ENCODE measurements at regions not wholly inside any gene's neighbourhood (a gene's known extent, or its start where the extent isn't known, plus 50 kb on each side); places are given as distances from the start of the nearest gene placed in this dataset.
A peak's percentile ranks its signal among the peaks of the same experiment; 100 is the strongest.

GRCh38 chr10:78314651-78315050, 281.0 kb downstream of the RPS24 start:
- no peaks in the 10 kb centered on the region for H3K36me3 ChIP-seq (ENCODE audit: control insufficient read depth in 3 of 3, insufficient read depth in 3 of 3, low read length in 3 of 3)
- no peak overlapping the region for H3K4me3 ChIP-seq (ENCODE audit: low read length in 3 of 3)
- H3K9me3 ChIP-seq (ENCODE audit: control insufficient read depth in 3 of 3, low read length in 3 of 3), result no peaks in the 10 kb centered on the region
- peaks cover 19 to 28% (median 25%) of the 10 kb centered on the region in 3 donors for H3K4me1 ChIP-seq (ENCODE audit: control insufficient read depth in 3 of 3, insufficient read depth in 3 of 3, low read length in 3 of 3)
- no peak overlapping the region for H3K9ac ChIP-seq (ENCODE audit: low read depth in 1 of 3, low read length in 3 of 3)
- no peaks in the 10 kb centered on the region for H3K27me3 ChIP-seq (ENCODE audit: control insufficient read depth in 3 of 3, insufficient read depth in 3 of 3, low read length in 3 of 3)
- no peak overlapping the region for H3K27ac ChIP-seq (ENCODE audit: low read depth, low read length)

GRCh38 chr10:78316451-78316931, 282.8 kb downstream of the RPS24 start:
- Histone ChIP-seq H3K4me1 (ENCODE audit: control insufficient read depth in 3 of 3, insufficient read depth in 3 of 3, low read length in 3 of 3) (peaks cover 19 to 28% (median 25%) of the 10 kb centered on the region in 3 donors), H3K27ac (ENCODE audit: low read depth, low read length) (peak overlapping the region; percentile 37), H3K9ac (ENCODE audit: low read depth in 1 of 3, low read length in 3 of 3) (no peak overlapping the region), H3K36me3 (ENCODE audit: control insufficient read depth in 3 of 3, insufficient read depth in 3 of 3, low read length in 3 of 3) (no peaks in the 10 kb centered on the region), H3K9me3 (ENCODE audit: control insufficient read depth in 3 of 3, low read length in 3 of 3) (no peaks in the 10 kb centered on the region), H3K27me3 (ENCODE audit: control insufficient read depth in 3 of 3, insufficient read depth in 3 of 3, low read length in 3 of 3) (no peaks in the 10 kb centered on the region), H3K4me3 (ENCODE audit: low read length in 3 of 3) (no peak overlapping the region)

- Histone ChIP-seq H3K4me1 (ENCODE audit: control insufficient read depth in 3 of 3, insufficient read depth in 3 of 3, low read length in 3 of 3) (peaks cover 19 to 28% (median 25%) of the 10 kb centered on the region in 3 donors), H3K9me3 (ENCODE audit: control insufficient read depth in 3 of 3, low read length in 3 of 3) (no peaks in the 10 kb centered on the region), H3K36me3 (ENCODE audit: control insufficient read depth in 3 of 3, insufficient read depth in 3 of 3, low read length in 3 of 3) (no peaks in the 10 kb centered on the region), H3K27me3 (ENCODE audit: control insufficient read depth in 3 of 3, insufficient read depth in 3 of 3, low read length in 3 of 3) (no peaks in the 10 kb centered on the region), H3K27ac (ENCODE audit: low read depth, low read length) (no peak overlapping the region), H3K4me3 (ENCODE audit: low read length in 3 of 3) (no peak overlapping the region), H3K9ac (ENCODE audit: low read depth in 1 of 3, low read length in 3 of 3) (no peak overlapping the region)
Measured at GRCh38 chr10:78318305-78318704, 284.6 kb downstream of the RPS24 start.

- H3K4me1 ChIP-seq (ENCODE audit: control insufficient read depth in 3 of 3, insufficient read depth in 3 of 3, low read length in 3 of 3), result peaks cover 19 to 28% (median 25%) of the 10 kb centered on the region in 3 donors
- H3K4me3 ChIP-seq (ENCODE audit: low read length in 3 of 3), result no peak overlapping the region
- no peak overlapping the region for H3K9ac ChIP-seq (ENCODE audit: low read depth in 1 of 3, low read length in 3 of 3)
- H3K27ac ChIP-seq (ENCODE audit: low read depth, low read length), result no peak overlapping the region
- H3K36me3 ChIP-seq (ENCODE audit: control insufficient read depth in 3 of 3, insufficient read depth in 3 of 3, low read length in 3 of 3), result no peaks in the 10 kb centered on the region
- H3K27me3 ChIP-seq (ENCODE audit: control insufficient read depth in 3 of 3, insufficient read depth in 3 of 3, low read length in 3 of 3), result no peaks in the 10 kb centered on the region
- H3K9me3 ChIP-seq (ENCODE audit: control insufficient read depth in 3 of 3, low read length in 3 of 3), result no peaks in the 10 kb centered on the region
Measured at GRCh38 chr10:78319371-78319770, 285.7 kb downstream of the RPS24 start.

- H3K36me3 ChIP-seq (ENCODE audit: control insufficient read depth in 3 of 3, insufficient read depth in 3 of 3, low read length in 3 of 3), result no peaks in the 10 kb centered on the region
- H3K9ac ChIP-seq (ENCODE audit: low read depth in 1 of 3, low read length in 3 of 3), result no peak overlapping the region
- no peaks in the 10 kb centered on the region for H3K27me3 ChIP-seq (ENCODE audit: control insufficient read depth in 3 of 3, insufficient read depth in 3 of 3, low read length in 3 of 3)
- H3K4me1 ChIP-seq (ENCODE audit: control insufficient read depth in 3 of 3, insufficient read depth in 3 of 3, low read length in 3 of 3), result peaks cover 19 to 28% (median 25%) of the 10 kb centered on the region in 3 donors
- H3K27ac ChIP-seq (ENCODE audit: low read depth, low read length), result no peak overlapping the region
- no peak overlapping the region for H3K4me3 ChIP-seq (ENCODE audit: low read length in 3 of 3)
- H3K9me3 ChIP-seq (ENCODE audit: control insufficient read depth in 3 of 3, low read length in 3 of 3), result no peaks in the 10 kb centered on the region
Measured at GRCh38 chr10:78319841-78320240, 286.2 kb downstream of the RPS24 start.

- Histone ChIP-seq H3K27me3 (ENCODE audit: control insufficient read depth in 3 of 3, insufficient read depth in 3 of 3, low read length in 3 of 3) (no peaks in the 10 kb centered on the region), H3K4me3 (ENCODE audit: low read length in 3 of 3) (no peak overlapping the region), H3K9ac (ENCODE audit: low read depth in 1 of 3, low read length in 3 of 3) (no peak overlapping the region), H3K9me3 (ENCODE audit: control insufficient read depth in 3 of 3, low read length in 3 of 3) (no peaks in the 10 kb centered on the region), H3K36me3 (ENCODE audit: control insufficient read depth in 3 of 3, insufficient read depth in 3 of 3, low read length in 3 of 3) (no peaks in the 10 kb centered on the region), H3K27ac (ENCODE audit: low read depth, low read length) (no peak overlapping the region), H3K4me1 (ENCODE audit: control insufficient read depth in 3 of 3, insufficient read depth in 3 of 3, low read length in 3 of 3) (peaks cover 19 to 28% (median 25%) of the 10 kb centered on the region in 3 donors)
Measured at GRCh38 chr10:78320506-78320905, 286.8 kb downstream of the RPS24 start.

GRCh38 chr10:78321000-78321399, 287.3 kb downstream of the RPS24 start:
- no peak overlapping the region for H3K9ac ChIP-seq (ENCODE audit: low read depth in 1 of 3, low read length in 3 of 3)
- H3K4me1 ChIP-seq (ENCODE audit: control insufficient read depth in 3 of 3, insufficient read depth in 3 of 3, low read length in 3 of 3), result peaks cover 17 to 25% (median 25%) of the 10 kb centered on the region in 3 donors
- H3K27ac ChIP-seq (ENCODE audit: low read depth, low read length), result no peak overlapping the region
- H3K4me3 ChIP-seq (ENCODE audit: low read length in 3 of 3), result no peak overlapping the region
- H3K36me3 ChIP-seq (ENCODE audit: control insufficient read depth in 3 of 3, insufficient read depth in 3 of 3, low read length in 3 of 3), result no peaks in the 10 kb centered on the region
- H3K9me3 ChIP-seq (ENCODE audit: control insufficient read depth in 3 of 3, low read length in 3 of 3), result no peaks in the 10 kb centered on the region
- H3K27me3 ChIP-seq (ENCODE audit: control insufficient read depth in 3 of 3, insufficient read depth in 3 of 3, low read length in 3 of 3), result no peaks in the 10 kb centered on the region

- peaks cover 0 to 3% (median 0%) of the 10 kb centered on the region in 3 donors for H3K9me3 ChIP-seq (ENCODE audit: control insufficient read depth in 3 of 3, low read length in 3 of 3)
Measured at GRCh38 chr10:78321500-78321899, 287.8 kb downstream of the RPS24 start.

GRCh38 chr10:78326372-78326771, 292.7 kb downstream of the RPS24 start:
- no peak overlapping the region for H3K27ac ChIP-seq (ENCODE audit: low read depth, low read length)
- H3K27me3 ChIP-seq (ENCODE audit: control insufficient read depth in 3 of 3, insufficient read depth in 3 of 3, low read length in 3 of 3), result no peaks in the 10 kb centered on the region
- peaks cover 0 to 5% (median 4%) of the 10 kb centered on the region in 3 donors for H3K9me3 ChIP-seq (ENCODE audit: control insufficient read depth in 3 of 3, low read length in 3 of 3)
- H3K4me3 ChIP-seq (ENCODE audit: low read length in 3 of 3), result no peak overlapping the region
- H3K36me3 ChIP-seq (ENCODE audit: control insufficient read depth in 3 of 3, insufficient read depth in 3 of 3, low read length in 3 of 3), result no peaks in the 10 kb centered on the region
- H3K9ac ChIP-seq (ENCODE audit: low read depth in 1 of 3, low read length in 3 of 3), result no peak overlapping the region
- peaks cover 0 to 2% (median 0%) of the 10 kb centered on the region in 3 donors for H3K4me1 ChIP-seq (ENCODE audit: control insufficient read depth in 3 of 3, insufficient read depth in 3 of 3, low read length in 3 of 3)

More at GRCh38 chr10:78321500-78321899, 287.8 kb downstream of the RPS24 start:
- Histone ChIP-seq H3K36me3 (ENCODE audit: control insufficient read depth in 3 of 3, insufficient read depth in 3 of 3, low read length in 3 of 3) (no peaks in the 10 kb centered on the region), H3K4me3 (ENCODE audit: low read length in 3 of 3) (no peak overlapping the region), H3K4me1 (ENCODE audit: control insufficient read depth in 3 of 3, insufficient read depth in 3 of 3, low read length in 3 of 3) (peaks cover 12 to 21% (median 20%) of the 10 kb centered on the region in 3 donors), H3K27ac (ENCODE audit: low read depth, low read length) (no peak overlapping the region), H3K9ac (ENCODE audit: low read depth in 1 of 3, low read length in 3 of 3) (no peak overlapping the region), H3K27me3 (ENCODE audit: control insufficient read depth in 3 of 3, insufficient read depth in 3 of 3, low read length in 3 of 3) (no peaks in the 10 kb centered on the region)

- Histone ChIP-seq H3K36me3 (ENCODE audit: control insufficient read depth in 3 of 3, insufficient read depth in 3 of 3, low read length in 3 of 3) (no peaks in the 10 kb centered on the region), H3K27ac (ENCODE audit: low read depth, low read length) (no peak overlapping the region), H3K9me3 (ENCODE audit: control insufficient read depth in 3 of 3, low read length in 3 of 3) (peaks cover 0 to 5% (median 4%) of the 10 kb centered on the region in 3 donors), H3K27me3 (ENCODE audit: control insufficient read depth in 3 of 3, insufficient read depth in 3 of 3, low read length in 3 of 3) (no peaks in the 10 kb centered on the region), H3K4me1 (ENCODE audit: control insufficient read depth in 3 of 3, insufficient read depth in 3 of 3, low read length in 3 of 3) (peaks cover 0 to 3% (median 2%) of the 10 kb centered on the region in 3 donors), H3K9ac (ENCODE audit: low read depth in 1 of 3, low read length in 3 of 3) (no peak overlapping the region), H3K4me3 (ENCODE audit: low read length in 3 of 3) (no peak overlapping the region)
Measured at GRCh38 chr10:78327778-78328591, 294.3 kb downstream of the RPS24 start.
